ENCODE measurements at regions not wholly inside any gene's neighbourhood (a gene's known extent, or its start where the extent isn't known, plus 50 kb on each side); places are given as distances from the start of the nearest gene placed in this dataset.

DNA sequence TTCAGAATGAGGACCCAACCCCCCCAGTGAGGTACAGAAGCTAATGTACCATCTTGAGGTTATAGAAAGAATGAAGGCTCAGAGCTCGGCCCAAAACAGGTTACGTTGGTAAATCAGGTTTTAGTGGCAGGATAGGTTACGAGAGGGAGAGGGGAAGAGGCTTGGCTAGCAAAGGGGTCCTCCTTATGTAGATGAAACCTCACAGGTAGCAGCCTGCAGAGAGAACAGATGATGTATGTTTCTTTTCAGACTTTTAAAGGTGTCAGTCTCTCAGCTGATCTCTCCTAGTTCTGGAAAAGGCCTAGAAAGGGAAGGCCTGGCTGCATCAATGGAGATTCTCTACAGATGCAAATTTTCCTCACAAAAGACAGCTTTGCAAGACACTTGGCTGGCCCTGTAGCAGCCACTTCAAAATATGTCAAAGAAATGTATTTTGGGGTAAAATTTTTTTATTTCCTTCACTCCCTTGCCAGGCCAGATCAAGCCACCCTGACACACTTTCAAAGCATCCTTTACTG is 71.7 kb upstream of the CPSF6 start:
- H3K27me3 ChIP-seq: no peaks in the 10 kb centered on the region
- no peak for ATAC-seq
- H3K27ac ChIP-seq: no peak overlapping the region
- intact Hi-C loops (cut with DNase I): no loop called here
- no peak overlapping the region for H3K4me3 ChIP-seq
- H3K4me1 ChIP-seq: no peaks in the 10 kb centered on the region
- TF ChIP-seq, protein P1, sequence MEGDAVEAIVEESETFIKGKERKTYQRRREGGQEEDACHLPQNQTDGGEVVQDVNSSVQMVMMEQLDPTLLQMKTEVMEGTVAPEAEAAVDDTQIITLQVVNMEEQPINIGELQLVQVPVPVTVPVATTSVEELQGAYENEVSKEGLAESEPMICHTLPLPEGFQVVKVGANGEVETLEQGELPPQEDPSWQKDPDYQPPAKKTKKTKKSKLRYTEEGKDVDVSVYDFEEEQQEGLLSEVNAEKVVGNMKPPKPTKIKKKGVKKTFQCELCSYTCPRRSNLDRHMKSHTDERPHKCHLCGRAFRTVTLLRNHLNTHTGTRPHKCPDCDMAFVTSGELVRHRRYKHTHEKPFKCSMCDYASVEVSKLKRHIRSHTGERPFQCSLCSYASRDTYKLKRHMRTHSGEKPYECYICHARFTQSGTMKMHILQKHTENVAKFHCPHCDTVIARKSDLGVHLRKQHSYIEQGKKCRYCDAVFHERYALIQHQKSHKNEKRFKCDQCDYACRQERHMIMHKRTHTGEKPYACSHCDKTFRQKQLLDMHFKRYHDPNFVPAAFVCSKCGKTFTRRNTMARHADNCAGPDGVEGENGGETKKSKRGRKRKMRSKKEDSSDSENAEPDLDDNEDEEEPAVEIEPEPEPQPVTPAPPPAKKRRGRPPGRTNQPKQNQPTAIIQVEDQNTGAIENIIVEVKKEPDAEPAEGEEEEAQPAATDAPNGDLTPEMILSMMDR (IDR thresholded peaks at IDR 0.05): no peak
- no peak for DNase-seq
- H3K9me3 ChIP-seq: no peaks in the 10 kb centered on the region
- no peaks in the 10 kb centered on the region for H3K36me3 ChIP-seq

DNA sequence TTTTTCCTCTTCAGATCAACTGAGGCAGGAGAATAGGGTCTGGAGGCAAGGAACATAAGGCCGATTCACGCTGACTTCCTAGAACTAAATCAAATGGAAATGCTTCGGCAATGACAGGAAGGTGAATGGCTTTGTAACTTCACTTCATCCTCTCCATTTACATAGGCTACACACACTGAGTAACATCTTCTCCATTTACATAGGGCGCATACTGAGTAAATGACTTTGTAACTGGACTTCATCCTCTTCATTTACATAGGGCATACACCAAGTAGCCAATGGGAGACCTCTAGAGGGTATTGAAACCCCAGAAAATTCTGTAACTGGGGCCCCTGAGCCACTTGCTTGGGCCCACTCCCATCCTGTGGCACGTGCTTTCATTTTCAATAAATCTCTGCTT is 71.0 kb upstream of the CPSF6 start:
- DNase-seq: no peak
- intact Hi-C loops (cut with DNase I): no loop called here
- H3K4me1 ChIP-seq: no peaks in the 10 kb centered on the region
- H3K27ac ChIP-seq: no peak overlapping the region
- H3K9me3 ChIP-seq: no peaks in the 10 kb centered on the region
- no peaks in the 10 kb centered on the region for H3K27me3 ChIP-seq
- H3K36me3 ChIP-seq: no peaks in the 10 kb centered on the region
- no peak overlapping the region for H3K4me3 ChIP-seq
- ATAC-seq: no peak
- TF ChIP-seq, protein P1 (IDR thresholded peaks at IDR 0.05): no peak

DNA sequence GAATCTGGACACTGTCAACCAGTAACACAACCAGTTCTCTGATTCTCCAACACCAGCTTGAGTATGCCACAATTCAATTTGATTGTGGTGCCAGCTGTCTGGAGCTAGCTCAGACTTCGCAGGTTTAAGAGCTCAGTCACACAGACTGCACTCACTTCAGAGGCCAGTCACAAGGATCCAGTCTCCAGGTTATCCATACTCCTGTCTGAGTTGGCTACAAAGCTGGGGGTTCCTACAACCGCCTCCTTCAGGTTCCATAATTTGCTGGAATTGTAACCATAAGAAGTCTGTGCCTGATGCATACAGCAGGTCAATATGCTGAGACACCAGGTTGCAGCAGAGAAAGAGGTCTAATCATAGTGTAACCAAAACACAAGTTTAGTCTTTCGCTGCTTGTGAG is 70.5 kb upstream of the CPSF6 start:
- DNase-seq (no peak), ATAC-seq (peak; percentile 24)
- Histone ChIP-seq H3K27me3 (no peaks in the 10 kb centered on the region), H3K4me3 (no peak overlapping the region), H3K4me1 (no peaks in the 10 kb centered on the region), H3K9me3 (no peaks in the 10 kb centered on the region), H3K27ac (no peak overlapping the region), H3K36me3 (no peaks in the 10 kb centered on the region)
- intact Hi-C loops (cut with DNase I): no loop called here
- TF ChIP-seq, protein P1 (IDR thresholded peaks at IDR 0.05): no peak

DNA sequence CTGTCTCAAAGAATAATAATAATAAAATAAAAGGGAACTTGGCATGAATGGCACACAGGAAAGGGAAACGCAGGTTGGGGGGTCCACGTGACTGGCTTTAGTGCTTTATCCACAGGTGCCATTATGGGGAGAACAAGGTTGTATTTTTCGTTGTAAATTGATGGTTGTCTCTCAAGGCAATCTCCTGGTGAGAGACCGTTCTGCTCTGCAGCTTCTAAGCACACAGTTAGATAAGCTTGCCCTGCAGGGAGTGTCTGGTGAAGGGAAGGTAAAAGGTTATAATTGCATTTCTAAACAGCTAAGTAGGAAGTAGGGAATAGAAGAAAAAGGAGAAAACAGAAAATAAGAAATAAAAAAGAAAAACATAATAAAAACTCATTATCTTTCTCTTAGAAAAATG is 69.1 kb upstream of the CPSF6 start:
- TF ChIP-seq, protein P1 (IDR thresholded peaks at IDR 0.05): no peak
- H3K9me3 ChIP-seq: no peaks in the 10 kb centered on the region
- DNase-seq: no peak
- no peak overlapping the region for H3K4me3 ChIP-seq
- no peak overlapping the region for H3K27ac ChIP-seq
- no peak for ATAC-seq
- H3K36me3 ChIP-seq: no peaks in the 10 kb centered on the region
- no peaks in the 10 kb centered on the region for H3K27me3 ChIP-seq
- H3K4me1 ChIP-seq: no peaks in the 10 kb centered on the region
- intact Hi-C loops (cut with DNase I): no loop called here

DNA sequence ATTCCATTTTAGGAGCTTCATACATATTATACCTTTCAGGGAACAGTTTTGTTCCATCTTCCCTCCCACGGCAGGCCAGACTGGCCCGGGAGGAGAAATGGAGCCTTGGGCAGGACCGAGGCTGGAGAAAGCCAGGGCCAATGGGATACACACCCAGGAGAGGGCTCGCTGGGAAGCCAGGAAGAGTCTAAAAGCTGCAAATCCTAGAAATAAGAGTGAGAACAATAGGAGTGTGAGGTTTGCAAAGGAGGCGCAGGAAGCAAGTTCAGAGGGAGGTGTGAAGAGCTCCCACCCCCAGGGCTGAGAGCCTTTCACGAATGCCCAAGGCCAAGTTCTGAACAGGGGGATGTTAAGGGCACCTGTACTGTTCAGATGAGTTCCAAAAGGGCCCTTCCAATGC is 67.5 kb upstream of the CPSF6 start:
- intact Hi-C loops (cut with DNase I): no loop called here
- H3K9me3 ChIP-seq: no peaks in the 10 kb centered on the region
- DNase-seq (no peak), ATAC-seq (no peak)
- no peaks in the 10 kb centered on the region for H3K36me3 ChIP-seq
- H3K27me3 ChIP-seq: no peaks in the 10 kb centered on the region
- H3K4me3 ChIP-seq: no peak overlapping the region
- TF ChIP-seq, protein P1 (IDR thresholded peaks at IDR 0.05): no peak
- H3K27ac ChIP-seq: no peak overlapping the region
- H3K4me1 ChIP-seq: no peaks in the 10 kb centered on the region
